GM10266 (cell line): ENCODE measurements at regions not wholly inside any gene's neighbourhood (a gene's known extent, or its start where the extent isn't known, plus 50 kb on each side); places are given as distances from the start of the nearest gene placed in this dataset.

ENCODE experiments used
- DNase-seq: peaks from one replicate; pipeline ENCODE4 v3.0.0; 2012; ENCODE audit errors: extremely low spot score
- TF ChIP-seq, protein P1 (sequence below): IDR thresholded peaks from 2 replicates; pipeline ENCODE4 v1.5.1; 2012; ENCODE audit warnings: mild to moderate bottlenecking, low read depth; ENCODE audit not compliant: control insufficient read depth, insufficient read depth; ENCODE audit errors: missing control alignments

DNA sequence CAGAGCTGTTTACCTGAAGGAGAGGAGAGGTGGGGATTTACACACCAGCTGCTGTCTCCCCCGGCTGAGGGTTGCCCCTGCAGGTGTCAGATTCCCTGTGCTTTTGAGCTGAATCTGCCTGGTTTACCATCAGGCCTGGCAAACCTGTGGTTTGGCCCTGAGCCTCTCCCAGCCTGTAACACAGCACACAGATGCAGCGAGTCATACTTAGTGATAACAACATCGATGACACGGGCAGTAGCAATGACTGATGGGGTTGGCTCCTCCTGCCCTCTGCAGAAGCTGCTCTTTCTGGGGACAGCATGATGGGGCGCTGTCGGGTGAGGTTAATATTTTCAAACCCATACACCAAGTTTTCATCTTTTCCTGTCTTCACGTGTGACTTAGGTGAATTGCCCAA is 380.0 kb upstream of the B3GAT1 start:
- TF ChIP-seq, protein P1, sequence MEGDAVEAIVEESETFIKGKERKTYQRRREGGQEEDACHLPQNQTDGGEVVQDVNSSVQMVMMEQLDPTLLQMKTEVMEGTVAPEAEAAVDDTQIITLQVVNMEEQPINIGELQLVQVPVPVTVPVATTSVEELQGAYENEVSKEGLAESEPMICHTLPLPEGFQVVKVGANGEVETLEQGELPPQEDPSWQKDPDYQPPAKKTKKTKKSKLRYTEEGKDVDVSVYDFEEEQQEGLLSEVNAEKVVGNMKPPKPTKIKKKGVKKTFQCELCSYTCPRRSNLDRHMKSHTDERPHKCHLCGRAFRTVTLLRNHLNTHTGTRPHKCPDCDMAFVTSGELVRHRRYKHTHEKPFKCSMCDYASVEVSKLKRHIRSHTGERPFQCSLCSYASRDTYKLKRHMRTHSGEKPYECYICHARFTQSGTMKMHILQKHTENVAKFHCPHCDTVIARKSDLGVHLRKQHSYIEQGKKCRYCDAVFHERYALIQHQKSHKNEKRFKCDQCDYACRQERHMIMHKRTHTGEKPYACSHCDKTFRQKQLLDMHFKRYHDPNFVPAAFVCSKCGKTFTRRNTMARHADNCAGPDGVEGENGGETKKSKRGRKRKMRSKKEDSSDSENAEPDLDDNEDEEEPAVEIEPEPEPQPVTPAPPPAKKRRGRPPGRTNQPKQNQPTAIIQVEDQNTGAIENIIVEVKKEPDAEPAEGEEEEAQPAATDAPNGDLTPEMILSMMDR: no peak
- DNase-seq: no peak

GRCh38 chr11:134791102-134791501 is 379.1 kb upstream of the B3GAT1 start:
- no peak for DNase-seq
- TF ChIP-seq, protein P1: no peak

- TF ChIP-seq, protein P1: no peak
- DNase-seq: no peak
These were observed 377.1 kb upstream of the B3GAT1 start for GRCh38 chr11:134789104-134789503.

- TF ChIP-seq, protein P1: no peak
- DNase-seq: no peak
These were observed 374.6 kb upstream of the B3GAT1 start for GRCh38 chr11:134786636-134787035.

DNA sequence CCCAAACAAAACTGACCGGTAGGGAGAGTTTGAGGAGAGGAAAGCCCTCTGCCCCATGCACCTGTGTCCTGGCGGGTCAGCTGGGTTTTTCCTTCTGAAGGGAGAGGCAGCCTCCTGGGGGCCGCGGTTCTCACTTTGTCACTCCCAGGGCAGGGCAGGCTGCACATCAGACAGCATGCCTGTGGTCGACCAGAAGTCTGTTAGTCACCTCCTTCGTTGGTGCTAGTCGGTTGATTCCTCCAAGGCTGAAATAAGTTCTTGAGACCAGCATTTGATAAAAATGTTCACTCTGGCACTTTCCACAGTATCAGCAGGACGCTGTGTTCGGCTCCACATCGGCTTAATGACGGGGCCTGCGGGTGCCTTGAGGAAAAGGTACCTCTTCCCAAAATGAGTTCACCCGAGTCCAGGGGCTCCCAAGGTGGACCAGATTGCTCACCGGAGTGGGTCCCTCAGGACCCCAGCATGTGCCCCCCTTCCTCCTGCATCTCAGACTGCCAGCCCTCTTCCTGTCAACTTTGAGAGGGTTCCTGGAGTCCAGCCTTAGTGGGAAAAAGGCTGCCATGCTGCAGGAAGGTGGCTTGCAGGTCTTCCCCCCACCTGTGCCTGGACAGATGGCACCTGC is 373.7 kb upstream of the B3GAT1 start:
- no peak for DNase-seq

GRCh38 chr11:134785059-134785458 is 373.0 kb upstream of the B3GAT1 start:
- TF ChIP-seq, protein P1: no peak
- no peak for DNase-seq

More for the DNA sequence above, 373.7 kb upstream of the B3GAT1 start:
- TF ChIP-seq, protein P1: no peak

DNA sequence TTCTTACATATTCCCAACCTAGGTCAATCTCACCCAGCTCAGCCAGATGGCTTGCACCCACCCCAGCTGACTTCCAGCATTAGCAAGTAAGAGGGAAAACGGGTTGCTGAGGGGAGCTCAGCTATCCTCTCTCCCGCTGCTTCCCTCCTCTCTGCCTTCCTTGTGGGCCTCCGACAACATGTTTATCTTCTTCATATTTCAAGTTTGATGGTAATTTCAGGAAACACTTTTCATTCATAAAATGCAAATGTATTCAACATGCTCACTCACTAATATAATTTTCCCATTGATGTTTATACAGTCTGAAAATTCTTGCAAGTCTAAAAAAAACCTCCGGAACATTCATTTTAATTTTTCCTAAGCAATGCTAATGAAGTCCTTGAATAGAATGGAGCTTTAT is 372.5 kb upstream of the B3GAT1 start:
- TF ChIP-seq, protein P1: no peak
- no peak for DNase-seq
